ENCODE measurements at regions not wholly inside any gene's neighbourhood (a gene's known extent, or its start where the extent isn't known, plus 50 kb on each side); places are given as distances from the start of the nearest gene placed in this dataset.
"Not testable (repeated sequence)": the region's sequence is repeated elsewhere in the genome, so short reads cannot be mapped to it uniquely, and the experiment has no call there.

GRCh38 chr14:38003746-38004609 lies 203.7 kb upstream of the SSTR1 start:
- no peak for DNase-seq

GRCh38 chr14:38004610-38004879 lies 203.2 kb upstream of the SSTR1 start:
- no peak for DNase-seq

GRCh38 chr14:38011156-38011555 lies 196.5 kb upstream of the SSTR1 start:
- DNase-seq: not testable (repeated sequence)

- DNase-seq: no peak
Measured at GRCh38 chr14:38012056-38012455, 195.6 kb upstream of the SSTR1 start.

GRCh38 chr14:38016497-38016896 lies 191.2 kb upstream of the SSTR1 start:
- no peak for DNase-seq

- DNase-seq: no peak
Measured at GRCh38 chr14:38021861-38022260, 185.8 kb upstream of the SSTR1 start.

- no peak for DNase-seq
Measured at GRCh38 chr14:38022775-38023174, 184.9 kb upstream of the SSTR1 start.

GRCh38 chr14:38038171-38038570 lies 169.5 kb upstream of the SSTR1 start:
- DNase-seq: no peak

- DNase-seq: no peak
Measured at GRCh38 chr14:38038986-38039385, 168.7 kb upstream of the SSTR1 start.

GRCh38 chr14:38039496-38039895 lies 168.2 kb upstream of the SSTR1 start:
- DNase-seq: no peak

GRCh38 chr14:38040411-38040810 lies 167.3 kb upstream of the SSTR1 start:
- no peak for DNase-seq

GRCh38 chr14:38042322-38042721 lies 165.4 kb upstream of the SSTR1 start:
- DNase-seq: no peak

GRCh38 chr14:38044710-38045109 lies 163.0 kb upstream of the SSTR1 start:
- no peak for DNase-seq

- no peak for DNase-seq
Measured at GRCh38 chr14:38045461-38045860, 162.2 kb upstream of the SSTR1 start.

GRCh38 chr14:38046160-38046559 lies 161.5 kb upstream of the SSTR1 start:
- no peak for DNase-seq

GRCh38 chr14:38047195-38047902 lies 160.4 kb upstream of the SSTR1 start:
- no peak for DNase-seq

- DNase-seq: no peak
Measured at GRCh38 chr14:38053666-38054065, 154.0 kb upstream of the SSTR1 start.

GRCh38 chr14:38056270-38056669 lies 151.4 kb upstream of the SSTR1 start:
- DNase-seq: no peak

- not testable (repeated sequence) for DNase-seq
Measured at GRCh38 chr14:38062223-38062622, 145.5 kb upstream of the SSTR1 start.

- no peak for DNase-seq
Measured at GRCh38 chr14:38063711-38064320, 143.9 kb upstream of the SSTR1 start.

GRCh38 chr14:38065106-38065762 lies 142.5 kb upstream of the SSTR1 start:
- no peak for DNase-seq

- DNase-seq: no peak
Measured at GRCh38 chr14:38070061-38070588, 137.6 kb upstream of the SSTR1 start.

- DNase-seq: no peak
Measured at GRCh38 chr14:38073641-38074040, 134.1 kb upstream of the SSTR1 start.
